Uterus (tissue), 2 donors: ENCODE measurements at regions not wholly inside any gene's neighbourhood (a gene's known extent, or its start where the extent isn't known, plus 50 kb on each side); places are given as distances from the start of the nearest gene placed in this dataset.

ENCODE experiments used
- POLR2A ChIP-seq, 2 donors: fragments of 450-650 bp; IDR thresholded peaks; one replicate each; pipeline ENCODE4 v1.6.1; 2016; ENCODE audit warnings: antibody characterized with exemption in 2 of 2, mild to moderate bottlenecking in 1 of 2, moderate library complexity in 1 of 2
- TF ChIP-seq, protein P1 (sequence below), 4 experiments: fragments of 200-600 bp in 2 of 4; fragments of 450-650 bp in 2 of 4; sonication (generic) in 2 of 4; IDR thresholded peaks; one replicate each; pipeline ENCODE4 v1.5.1; 2016 to 2019; ENCODE audit warnings: antibody characterized with exemption in 4 of 4, mild to moderate bottlenecking in 2 of 4, moderate library complexity in 1 of 4

DNA sequence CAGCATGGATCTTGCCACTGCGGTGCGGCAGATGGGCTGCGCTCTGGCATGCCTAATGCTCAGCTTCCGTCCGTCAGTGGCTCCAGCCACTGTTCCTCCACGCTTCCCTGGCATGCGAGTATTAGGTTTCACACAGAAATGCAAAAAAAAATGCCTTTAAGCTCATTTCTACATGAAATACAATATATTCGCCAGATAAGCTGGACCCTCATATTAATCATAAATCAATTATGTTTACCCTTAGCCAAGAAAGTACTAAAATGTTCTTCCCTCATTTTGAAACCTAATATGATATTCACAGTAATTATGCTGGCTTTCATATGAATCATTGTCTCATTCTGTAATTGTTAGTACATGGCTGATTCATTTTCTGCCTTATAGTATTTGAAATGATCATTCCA, 115.5 kb upstream of the FAM241A start:
- TF ChIP-seq, protein P1, sequence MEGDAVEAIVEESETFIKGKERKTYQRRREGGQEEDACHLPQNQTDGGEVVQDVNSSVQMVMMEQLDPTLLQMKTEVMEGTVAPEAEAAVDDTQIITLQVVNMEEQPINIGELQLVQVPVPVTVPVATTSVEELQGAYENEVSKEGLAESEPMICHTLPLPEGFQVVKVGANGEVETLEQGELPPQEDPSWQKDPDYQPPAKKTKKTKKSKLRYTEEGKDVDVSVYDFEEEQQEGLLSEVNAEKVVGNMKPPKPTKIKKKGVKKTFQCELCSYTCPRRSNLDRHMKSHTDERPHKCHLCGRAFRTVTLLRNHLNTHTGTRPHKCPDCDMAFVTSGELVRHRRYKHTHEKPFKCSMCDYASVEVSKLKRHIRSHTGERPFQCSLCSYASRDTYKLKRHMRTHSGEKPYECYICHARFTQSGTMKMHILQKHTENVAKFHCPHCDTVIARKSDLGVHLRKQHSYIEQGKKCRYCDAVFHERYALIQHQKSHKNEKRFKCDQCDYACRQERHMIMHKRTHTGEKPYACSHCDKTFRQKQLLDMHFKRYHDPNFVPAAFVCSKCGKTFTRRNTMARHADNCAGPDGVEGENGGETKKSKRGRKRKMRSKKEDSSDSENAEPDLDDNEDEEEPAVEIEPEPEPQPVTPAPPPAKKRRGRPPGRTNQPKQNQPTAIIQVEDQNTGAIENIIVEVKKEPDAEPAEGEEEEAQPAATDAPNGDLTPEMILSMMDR (IDR thresholded peaks at IDR 0.05): no peak
- no peak for TF ChIP-seq POLR2A (IDR thresholded peaks at IDR 0.05)
